NCI-H2171 (cell line): ENCODE measurements at regions not wholly inside any gene's neighbourhood (a gene's known extent, or its start where the extent isn't known, plus 50 kb on each side); places are given as distances from the start of the nearest gene placed in this dataset.
"Not testable (repeated sequence)": the region's sequence is repeated elsewhere in the genome, so short reads cannot be mapped to it uniquely, and the experiment has no call there.

Experiments
- DNase-seq: peaks from one replicate; lab custom pipeline; 2025; lab: John Stamatoyannopoulos, UW

DNA sequence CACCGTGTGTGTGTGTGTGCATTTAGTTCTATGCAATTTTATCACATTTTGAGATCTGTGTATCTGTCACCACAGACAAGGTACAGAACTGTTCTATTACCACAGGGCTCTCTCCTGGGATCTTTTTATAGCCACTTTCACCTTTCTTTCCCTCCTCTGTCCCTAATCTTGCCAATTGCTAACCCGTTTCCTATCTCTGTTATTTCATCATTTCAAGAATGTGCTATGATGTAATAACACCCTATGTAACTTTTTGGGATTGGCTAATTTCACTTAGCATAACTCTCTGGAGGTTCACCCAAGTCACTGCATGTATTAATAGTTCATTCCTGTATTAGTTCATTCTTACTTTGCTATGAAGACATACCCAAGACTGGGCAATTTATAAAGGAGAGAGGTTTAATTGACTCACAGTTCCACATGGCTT, 657.7 kb downstream of the QKI start:
- no peak for DNase-seq

DNA sequence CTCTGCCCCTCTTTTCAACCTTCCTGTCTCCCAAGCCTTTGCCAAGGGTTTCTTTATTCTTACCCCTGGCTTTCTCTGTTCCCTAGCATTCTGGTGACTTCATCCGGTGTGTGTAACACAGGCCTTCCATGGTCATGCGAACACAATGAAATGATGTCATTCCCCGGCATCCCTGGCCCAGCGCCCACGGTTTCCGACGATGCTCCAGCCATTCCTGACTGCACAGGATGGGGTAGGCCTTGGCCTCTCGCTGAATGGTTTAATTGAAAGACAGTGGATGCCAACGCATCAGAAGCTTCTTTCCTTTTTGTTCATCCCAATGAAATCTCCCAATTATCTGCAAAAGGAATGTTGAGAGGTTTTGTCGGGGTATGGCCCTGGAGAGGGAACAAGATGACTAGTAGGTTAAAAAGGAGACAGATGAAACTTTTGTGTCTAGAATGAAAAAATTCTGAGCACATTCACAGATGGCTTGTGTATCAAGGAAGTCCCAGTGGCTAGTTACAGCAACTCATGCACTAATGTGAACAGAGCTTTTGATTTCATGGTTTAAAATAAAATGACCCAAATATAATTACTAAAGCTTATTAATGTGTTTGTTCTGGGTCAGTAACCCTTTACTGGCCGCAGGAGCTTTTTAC, 655.0 kb downstream of the QKI start:
- DNase-seq = no peak

DNA sequence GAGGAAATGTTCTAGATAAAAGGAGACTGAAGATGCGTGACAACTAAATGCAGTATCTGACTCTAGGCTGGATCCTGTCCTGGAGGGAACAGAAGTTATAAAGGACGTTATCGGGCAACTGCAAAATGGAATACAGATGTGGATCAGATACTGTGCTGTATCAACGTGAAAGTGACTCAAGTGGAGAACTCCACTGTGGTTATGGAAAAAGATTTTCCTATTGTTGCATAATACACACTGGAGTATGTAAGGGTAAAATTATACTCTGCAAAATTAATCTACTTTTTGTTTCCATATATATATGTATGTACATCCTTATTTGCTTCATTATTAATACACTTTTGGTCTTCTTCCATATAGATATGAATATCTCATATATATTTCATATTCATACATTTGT, 654.0 kb downstream of the QKI start:
- DNase-seq = no peak

DNA sequence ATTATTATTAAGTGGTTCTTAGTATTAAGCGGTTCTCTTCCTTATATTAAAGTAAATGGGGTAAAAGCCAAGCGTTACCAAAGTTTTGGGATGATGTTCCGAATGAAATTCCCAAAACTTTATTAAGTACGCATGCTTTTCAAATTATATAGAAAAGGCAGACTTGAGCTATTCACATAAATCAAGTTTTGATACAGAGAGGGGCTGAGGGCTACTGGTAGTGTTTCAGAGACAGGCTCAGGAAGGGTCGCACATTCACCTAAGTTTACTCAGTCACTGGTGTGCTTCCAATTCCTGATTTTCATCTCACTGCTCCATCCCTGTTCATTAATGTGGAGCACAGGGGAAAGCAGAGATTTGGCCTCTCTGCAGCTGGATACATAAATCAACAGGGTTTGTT, 652.2 kb downstream of the QKI start:
- DNase-seq = no peak

DNA sequence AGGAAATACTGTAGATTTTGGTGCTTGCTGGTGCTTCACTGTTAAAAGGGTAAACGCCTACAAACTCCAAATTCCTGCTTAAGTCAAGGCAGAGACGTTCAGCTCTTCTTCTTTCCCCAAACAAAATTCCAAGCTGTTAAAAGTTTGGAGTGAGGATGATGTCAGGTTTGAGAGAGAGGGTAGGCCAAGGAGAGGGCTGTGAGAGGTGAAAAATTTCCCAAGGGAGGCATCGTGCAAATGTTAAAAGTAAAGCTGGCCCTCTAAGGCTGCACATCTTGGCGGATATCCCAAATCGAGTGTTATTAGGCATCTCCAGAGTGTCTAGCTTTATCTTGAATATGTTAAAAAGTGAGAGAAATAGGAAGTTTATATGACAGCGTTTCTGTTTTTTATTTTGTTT, 651.8 kb downstream of the QKI start:
- no peak for DNase-seq

DNA sequence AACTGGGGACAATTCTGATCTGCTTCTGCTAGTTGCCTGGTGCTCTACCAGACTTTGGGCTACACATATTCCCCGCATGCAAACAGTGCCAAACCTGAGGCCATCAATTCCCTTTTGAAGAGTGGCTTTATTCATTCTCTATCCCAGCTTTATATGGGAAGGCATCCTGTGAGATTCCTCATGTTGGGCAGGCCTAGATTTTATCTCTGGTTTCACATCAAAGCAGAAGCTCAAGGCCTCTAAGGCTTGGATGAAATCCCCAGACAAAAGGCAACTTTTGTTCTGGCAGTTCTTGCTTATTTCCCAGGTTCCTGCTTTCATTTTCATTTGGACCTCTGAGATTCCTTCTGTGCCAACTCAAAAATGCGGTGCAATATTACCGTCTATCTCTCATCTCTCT, 648.8 kb downstream of the QKI start:
- no peak for DNase-seq

DNA sequence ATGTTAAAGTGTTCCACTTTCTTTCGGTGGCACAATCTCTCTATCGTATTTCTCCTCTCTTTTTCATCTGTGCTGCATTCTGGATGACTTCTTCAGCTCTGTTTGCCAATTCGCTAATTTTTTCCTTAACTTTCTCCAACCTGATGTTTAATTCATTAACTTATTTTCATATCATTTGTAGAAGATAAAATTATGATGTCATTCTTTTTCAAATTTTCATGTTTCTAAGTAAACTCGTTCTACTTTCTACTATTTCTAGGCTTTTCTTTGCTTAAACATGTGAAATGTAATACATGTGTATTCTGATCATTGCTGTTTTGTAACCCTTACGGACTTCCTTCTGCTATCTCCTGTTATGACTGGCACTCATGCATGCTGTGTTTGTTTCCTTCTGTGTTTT, 648.4 kb downstream of the QKI start:
- DNase-seq = no peak

DNA sequence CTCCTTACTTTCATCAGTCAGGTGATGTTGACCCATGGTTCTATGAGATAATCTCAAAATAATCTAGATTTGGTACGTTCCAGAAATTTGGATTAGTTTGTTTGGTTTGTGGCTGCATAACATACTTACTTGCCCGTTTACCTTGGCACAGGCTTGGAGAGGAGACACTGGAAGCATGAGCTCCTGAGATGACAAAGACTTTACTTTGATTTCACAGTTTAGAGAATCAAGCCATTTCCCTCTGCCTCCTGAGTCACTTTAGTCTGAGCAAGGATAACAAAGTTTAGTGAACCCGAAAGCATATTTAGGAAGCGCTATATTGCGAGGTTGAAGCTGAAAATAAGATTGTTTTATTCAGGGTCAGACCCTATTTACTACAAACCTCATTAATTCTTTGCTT, 643.4 kb downstream of the QKI start:
- no peak for DNase-seq

DNA sequence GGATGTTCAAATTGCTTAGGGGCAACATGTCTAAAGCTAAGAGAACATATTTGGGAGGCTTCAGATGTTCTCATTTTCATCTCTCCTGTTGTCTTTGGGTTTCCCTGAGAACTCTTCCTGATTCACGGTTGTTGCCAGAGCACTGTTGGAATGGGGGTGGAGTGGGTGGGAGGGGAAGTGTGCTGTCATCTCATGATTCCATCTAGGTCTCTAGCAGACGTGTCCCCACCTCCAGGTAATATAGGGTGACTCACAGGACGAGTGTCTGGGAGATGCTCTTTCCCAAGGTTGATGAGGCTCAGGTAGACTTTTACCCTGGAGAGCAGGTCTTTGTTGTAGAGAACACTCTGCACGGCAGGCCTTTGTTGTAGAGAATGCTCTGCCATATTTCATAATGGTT, 636.9 kb downstream of the QKI start:
- DNase-seq = no peak

DNA sequence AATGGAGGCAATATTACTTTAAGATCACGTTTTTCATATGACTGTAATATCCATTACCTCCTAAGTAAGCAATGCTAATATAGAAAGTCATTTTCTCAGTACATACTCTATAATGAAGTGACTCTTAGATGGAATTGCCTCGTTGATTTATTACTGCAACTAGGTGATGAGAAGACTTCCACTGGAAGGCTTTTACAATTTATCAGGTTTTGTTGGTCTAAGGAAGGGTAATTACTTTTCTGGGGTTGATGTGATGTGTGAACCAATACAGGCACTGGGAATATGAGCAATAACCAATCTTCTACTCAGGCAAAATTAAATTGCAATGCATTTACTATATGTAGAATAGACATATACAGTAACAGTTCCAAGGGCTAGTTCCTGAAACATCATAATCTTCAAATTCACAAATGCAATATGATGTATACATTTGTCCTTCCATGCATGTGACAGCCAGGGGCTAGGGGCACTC, 635.0 kb downstream of the QKI start:
- DNase-seq = no peak

DNA sequence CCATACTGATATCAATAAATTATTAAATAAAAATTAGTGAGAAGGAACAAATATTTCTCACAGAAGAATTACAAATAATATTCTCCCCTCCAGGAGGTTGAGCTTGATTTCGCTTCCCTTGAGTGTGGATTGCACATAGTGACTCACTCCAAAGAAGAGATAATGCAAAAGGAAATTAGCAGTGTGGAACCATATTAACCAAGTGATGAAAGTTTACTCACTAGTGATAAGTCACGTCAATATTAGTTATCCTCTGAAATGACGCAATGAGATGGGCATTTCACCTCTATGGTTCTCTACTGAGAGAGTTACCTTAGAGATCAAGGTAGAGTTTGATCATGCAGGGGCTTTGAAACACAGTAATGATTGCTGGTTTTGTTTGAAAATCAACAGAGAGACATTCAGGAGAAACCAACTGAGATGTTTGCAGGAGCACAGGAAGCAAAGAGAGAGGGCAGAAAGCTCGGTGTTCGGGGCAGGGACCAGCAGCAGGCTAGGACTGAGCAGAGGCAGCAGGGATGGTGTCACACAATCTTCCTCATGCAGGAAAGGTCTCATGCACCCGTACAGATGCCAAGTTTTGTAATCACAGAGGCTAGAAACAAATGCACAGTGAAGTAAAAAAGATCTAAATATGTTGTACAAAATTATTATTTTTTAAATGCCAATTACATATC, 634.5 kb downstream of the QKI start:
- no peak for DNase-seq

DNA sequence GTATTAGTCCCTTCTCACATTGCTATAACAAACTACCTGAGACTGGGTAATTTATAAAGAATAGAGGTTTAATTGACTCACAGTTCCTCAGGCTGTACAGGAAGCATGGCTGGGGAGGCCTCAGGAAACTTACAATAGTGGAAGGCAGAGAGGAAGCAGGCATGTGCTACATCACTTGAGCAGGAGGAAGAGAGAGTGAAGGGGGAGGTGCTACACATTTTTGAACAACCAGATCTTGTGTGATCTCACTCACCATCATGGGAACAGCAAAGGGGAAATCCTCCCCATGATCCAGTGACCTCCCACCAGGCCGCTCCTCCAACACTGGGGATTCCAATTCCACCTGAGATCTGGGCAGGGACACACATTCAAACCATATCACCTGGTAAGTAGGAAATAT, 630.6 kb downstream of the QKI start:
- DNase-seq = no peak

DNA sequence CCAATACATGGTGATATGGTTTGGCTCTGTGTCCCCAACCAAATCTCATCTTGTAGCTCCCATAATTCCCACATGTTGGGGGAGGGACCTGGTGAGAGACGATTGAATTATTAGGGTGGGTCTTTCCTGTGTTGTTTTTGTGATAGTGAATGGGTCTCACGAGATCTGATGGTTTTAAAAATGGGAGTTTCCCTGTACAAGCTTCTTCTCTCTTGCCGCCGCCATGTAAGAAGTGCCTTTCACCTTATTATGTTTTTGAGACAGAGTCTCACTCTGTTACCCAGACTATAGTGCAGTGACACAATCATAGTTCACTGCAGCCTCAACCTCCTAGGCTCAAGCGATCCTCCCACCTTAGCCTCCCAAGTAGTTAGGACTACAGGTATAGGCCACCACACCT, 629.1 kb downstream of the QKI start:
- DNase-seq = not testable (repeated sequence)

DNA sequence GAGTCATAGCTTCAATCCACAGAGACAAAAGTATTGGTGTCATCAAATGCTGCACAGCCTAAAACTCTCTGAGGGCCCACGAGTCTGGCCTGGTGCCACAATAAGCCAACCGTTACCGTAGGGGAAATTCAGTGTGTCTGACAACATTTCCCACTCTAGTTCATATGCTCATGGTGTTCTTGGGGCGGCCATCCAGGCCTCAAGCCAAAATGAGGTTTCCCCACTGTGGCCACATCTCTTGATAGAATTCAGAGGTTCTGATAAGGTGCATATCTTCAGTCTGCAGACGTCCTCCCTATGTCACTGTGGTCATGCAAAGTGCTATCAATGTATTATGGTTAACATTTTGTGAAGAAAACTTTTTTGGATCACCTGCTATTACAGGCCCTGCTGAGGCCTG, 627.7 kb downstream of the QKI start:
- DNase-seq = no peak

DNA sequence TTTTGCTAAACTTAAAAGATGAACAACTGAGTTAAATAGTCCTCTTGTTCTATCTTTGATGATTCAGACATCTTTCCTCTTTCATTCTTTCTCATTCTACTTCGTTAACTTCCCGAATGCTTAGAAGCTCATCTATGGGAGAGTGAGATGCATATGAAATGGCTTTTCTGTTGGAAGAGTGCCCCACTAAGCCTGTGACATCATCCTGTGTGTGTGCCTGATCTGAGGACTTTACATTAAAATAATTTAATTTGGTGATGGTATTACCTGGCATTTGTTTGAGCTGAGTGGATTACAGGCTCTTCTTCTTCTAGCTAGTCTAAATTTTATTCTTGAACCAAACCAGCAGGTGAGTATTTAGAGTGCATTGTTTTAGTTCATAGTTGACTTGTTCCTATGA, 626.5 kb downstream of the QKI start:
- DNase-seq = no peak

DNA sequence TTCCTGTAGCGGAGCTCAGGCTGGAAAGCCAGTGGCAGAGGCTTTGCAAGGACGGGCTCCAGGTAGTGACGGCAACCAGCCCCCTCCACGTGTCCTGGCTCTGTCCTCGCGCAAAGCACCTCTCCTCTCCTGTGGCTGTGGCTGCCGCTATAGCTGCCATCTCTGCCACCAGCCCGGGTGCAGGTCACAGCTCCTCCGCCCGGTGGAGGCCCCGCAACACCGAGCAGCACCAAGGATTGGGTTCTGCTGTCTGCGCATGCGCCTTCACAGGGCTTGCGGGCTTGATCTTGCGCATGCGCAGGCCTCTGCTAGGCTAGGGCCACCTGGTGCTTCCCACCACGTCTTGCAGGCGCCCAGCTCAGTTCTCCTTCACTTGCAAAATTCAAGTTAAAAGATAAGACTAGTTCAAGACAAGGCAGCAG, 625.4 kb downstream of the QKI start:
- DNase-seq = no peak

DNA sequence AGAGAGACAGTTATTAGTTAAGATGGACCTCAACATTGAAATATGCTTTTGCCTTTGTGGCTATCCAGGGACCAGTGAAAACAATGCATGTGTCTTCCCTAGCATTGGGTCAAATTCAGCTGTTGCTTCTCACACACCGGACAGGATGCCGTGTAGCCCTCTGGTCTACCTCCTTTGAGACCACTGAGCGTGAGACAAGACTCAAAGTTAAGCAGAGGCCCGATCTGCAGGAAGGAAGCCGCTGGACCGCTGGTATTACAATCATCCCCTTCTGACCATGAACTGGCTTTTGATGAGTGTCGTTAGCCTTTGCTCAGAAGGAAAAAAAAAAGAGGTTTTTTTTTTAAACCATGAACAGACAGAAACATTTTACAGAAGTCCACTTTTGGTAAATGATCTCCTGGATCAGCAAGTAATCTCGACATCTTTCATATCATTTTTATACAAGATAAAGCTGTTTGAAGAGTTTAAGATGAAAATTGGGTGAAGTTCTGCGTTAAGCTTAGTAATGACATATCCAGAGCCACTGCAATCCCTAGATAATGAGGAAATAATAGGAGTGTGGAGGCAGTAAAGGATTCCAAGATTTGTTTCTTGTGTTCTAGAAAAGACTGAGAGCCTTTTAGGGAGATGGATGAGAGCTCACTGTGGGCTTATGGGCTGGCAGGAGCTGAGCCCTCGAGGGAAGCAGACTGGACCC, 622.8 kb downstream of the QKI start:
- DNase-seq = no peak

DNA sequence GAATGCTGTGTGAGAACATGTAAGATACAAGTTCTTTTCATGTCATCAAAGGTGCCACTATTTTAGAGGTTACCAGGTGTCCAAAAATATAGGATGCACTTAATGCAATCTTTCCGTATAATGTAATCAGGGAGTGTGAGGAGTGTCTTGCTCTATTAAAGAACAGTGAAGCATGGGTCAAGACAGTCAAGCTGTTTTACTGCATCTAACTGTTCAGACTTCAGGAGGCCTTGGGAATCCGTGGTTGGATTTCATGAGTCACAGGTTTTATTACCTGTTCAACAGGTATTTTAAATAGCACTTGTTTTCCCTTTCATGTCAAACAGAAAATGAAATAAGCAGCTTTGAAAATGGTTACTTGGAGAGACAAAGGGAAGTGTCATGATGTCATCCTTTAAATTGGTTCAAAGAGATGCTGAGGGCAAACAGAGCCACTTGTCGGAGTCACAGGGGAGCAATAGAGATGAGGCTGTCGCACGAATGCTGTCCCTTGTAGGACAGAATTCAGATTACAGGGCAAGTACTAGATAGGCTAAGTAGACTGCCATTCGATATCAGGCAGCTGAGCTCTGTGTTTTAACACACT, 621.5 kb downstream of the QKI start:
- DNase-seq = no peak

DNA sequence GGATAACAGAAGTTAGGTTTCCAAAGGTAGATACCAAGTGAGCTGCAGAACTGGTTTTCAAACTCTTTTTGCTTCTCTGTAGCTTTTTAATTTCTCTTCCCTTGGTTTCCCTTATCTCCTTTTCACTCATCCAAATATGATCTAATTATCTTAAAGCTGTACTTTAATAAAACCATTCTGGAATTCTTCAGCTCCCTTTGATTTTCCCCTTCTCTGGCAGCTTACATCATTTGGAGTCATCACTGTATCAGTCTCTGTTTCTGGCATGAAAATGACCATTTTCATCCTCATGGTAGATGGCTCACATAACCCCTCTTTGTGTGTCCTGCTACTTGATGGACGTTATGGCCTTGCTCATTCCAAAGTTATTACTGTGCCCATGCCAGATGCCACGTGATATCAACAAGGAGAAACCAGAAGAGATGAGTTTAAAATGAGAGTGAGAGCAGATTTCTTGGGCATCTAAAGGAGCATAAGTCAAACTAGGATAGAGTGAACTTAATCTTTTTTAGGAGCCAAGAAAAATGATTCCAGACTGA, 620.2 kb downstream of the QKI start:
- DNase-seq = no peak

DNA sequence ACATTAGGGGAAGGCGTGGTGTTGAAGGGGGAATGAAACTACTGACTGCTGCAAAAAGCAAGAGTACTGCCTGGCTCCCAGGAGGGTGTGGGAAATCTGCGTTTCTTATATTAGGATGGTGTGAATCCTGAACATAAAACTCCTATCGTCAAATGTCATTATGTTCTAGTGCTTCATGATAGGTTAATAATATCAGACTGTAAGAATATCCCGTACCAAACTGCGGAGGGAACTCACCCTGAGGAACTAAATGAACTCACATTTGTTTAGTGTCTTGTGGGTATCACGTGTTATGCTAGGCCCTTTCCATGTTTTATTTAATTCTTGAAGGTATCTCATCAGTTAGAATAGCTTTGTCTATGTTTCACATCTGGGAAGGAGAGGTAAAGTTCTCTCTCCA, 610.7 kb downstream of the QKI start:
- DNase-seq = no peak

DNA sequence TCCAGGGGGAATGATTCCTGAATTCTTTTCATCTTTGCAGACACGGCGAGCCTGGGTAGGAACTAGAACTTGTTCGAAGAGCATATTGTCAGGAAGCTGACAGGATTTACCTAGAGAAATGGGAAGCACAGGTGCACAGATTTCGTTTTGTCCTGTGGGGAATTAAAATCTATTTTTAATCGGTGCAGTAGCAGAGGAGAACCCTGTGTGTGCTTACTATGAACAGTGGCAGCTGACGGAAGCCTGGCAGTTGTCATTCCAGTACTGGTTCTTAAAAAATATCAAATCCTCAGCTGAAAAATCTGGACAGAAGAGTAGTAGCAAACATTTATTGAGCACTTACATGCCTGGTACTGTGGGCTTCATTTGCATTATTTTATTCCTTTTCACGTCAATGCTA, 609.0 kb downstream of the QKI start:
- no peak for DNase-seq

DNA sequence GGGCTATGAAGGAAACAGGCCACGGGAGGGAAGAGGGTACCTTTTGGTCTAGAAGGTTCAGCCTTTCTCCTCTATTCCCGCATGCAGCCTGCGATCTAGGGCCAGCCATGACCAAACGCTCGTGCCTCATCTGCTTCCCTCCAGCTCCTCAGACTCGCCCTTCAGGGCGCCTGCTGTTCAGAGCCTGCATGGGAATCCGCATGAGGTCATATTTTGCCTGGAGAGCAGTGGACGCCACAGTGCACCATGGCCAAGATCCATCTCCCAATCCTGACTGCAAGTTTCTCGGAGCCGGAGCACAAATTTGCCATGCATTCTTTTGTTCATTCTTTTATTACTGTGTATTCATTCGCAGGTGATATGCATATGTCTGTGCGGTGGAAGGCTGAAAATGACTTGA, 608.1 kb downstream of the QKI start:
- DNase-seq = no peak
